Liver (tissue), 8 donors: ENCODE measurements at regions not wholly inside any gene's neighbourhood (a gene's known extent, or its start where the extent isn't known, plus 50 kb on each side); places are given as distances from the start of the nearest gene placed in this dataset.

Experiments used
- DNase-seq: peaks from one replicate; pipeline ENCODE4 v3.0.0-alpha.2; 2017; ENCODE audit warnings: low spot score
- H3K27ac ChIP-seq, 2 donors: one replicate each; pipeline ENCODE4 v1.7.0; 2013; ENCODE audit warnings: inconsistent platforms in 2 of 2, low read length in 2 of 2, control low read depth in 1 of 2, low read depth in 1 of 2, mild to moderate bottlenecking in 1 of 2
- H3K27me3 ChIP-seq, 4 donors: one replicate each; pipeline versions ENCODE4 v1.6.1 to v1.7.0; 2013; ENCODE audit warnings: low read length in 3 of 4, inconsistent platforms in 1 of 4, mild to moderate bottlenecking in 1 of 4, moderate library complexity in 1 of 4; ENCODE audit not compliant: control insufficient read depth in 4 of 4, insufficient read depth in 4 of 4
- H3K36me3 ChIP-seq, 4 donors: one replicate each; pipeline versions ENCODE4 v1.6.1 to v1.7.0; 2013; ENCODE audit warnings: low read length in 3 of 4, mild to moderate bottlenecking in 3 of 4, low read depth in 1 of 4, moderate library complexity in 1 of 4; ENCODE audit not compliant: control insufficient read depth in 4 of 4, insufficient read depth in 3 of 4
- H3K4me1 ChIP-seq, 4 donors: one replicate each; pipeline versions ENCODE4 v1.6.1 to v1.7.0; 2013; ENCODE audit warnings: low read length in 3 of 4, mild to moderate bottlenecking in 3 of 4, moderate library complexity in 1 of 4; ENCODE audit not compliant: control insufficient read depth in 4 of 4, insufficient read depth in 4 of 4
- H3K4me3 ChIP-seq, 3 donors: one replicate each; pipeline versions ENCODE4 v1.6.1 to v1.7.0; 2013; ENCODE audit warnings: low read length in 3 of 3, control low read depth in 1 of 3, low read depth in 1 of 3, mild to moderate bottlenecking in 1 of 3
- H3K9ac ChIP-seq, 2 donors: one replicate each; pipeline ENCODE4 v1.7.0; 2013; ENCODE audit warnings: low read length in 2 of 2, mild to moderate bottlenecking in 2 of 2, moderate library complexity in 2 of 2, control low read depth in 1 of 2, low read depth in 1 of 2
- H3K9me3 ChIP-seq, 4 donors: one replicate each; pipeline versions ENCODE4 v1.6.1 to v1.7.0; 2013; ENCODE audit warnings: low read length in 3 of 4; ENCODE audit not compliant: control insufficient read depth in 4 of 4
- ATF3 ChIP-seq: IDR thresholded peaks from 2 replicates; pipeline ENCODE4 v1.6.1; 2016; ENCODE audit warnings: antibody characterized with exemption
- CTCF ChIP-seq: fragments of 150-350 bp; IDR thresholded peaks from 2 replicates; pipeline ENCODE4 v1.5.1; 2017; ENCODE audit warnings: improper control_type of control experiment, low read depth, low read length; ENCODE audit not compliant: missing input control
- EGR1 ChIP-seq, 2 donors: IDR thresholded peaks; 2 replicates each; pipeline ENCODE4 v1.6.1; 2016 to 2018; ENCODE audit warnings: antibody characterized with exemption in 2 of 2, low read depth in 2 of 2
- FOXA1 ChIP-seq: IDR thresholded peaks from 2 replicates; pipeline ENCODE4 v1.6.1; 2016; ENCODE audit warnings: antibody characterized with exemption
- FOXA2 ChIP-seq: IDR thresholded peaks from 2 replicates; pipeline ENCODE4 v1.6.1; 2016; ENCODE audit warnings: antibody characterized with exemption
- GABPA ChIP-seq, 2 donors: IDR thresholded peaks in 1 of 2; conservative IDR thresholded peaks in 1 of 2; 2 replicates each; pipeline ENCODE4 v1.6.1; 2016; ENCODE audit warnings: antibody characterized with exemption in 2 of 2, mild to moderate bottlenecking in 1 of 2, moderate library complexity in 1 of 2
- JUND ChIP-seq, 2 donors: IDR thresholded peaks; 2 replicates each; pipeline ENCODE4 v1.6.1; 2016; ENCODE audit warnings: antibody characterized with exemption in 2 of 2
- MAX ChIP-seq: IDR thresholded peaks from 2 replicates; pipeline ENCODE4 v1.6.1; 2016; ENCODE audit warnings: antibody characterized with exemption
- NR2F2 ChIP-seq: IDR thresholded peaks from 2 replicates; pipeline ENCODE4 v1.6.1; 2016; ENCODE audit warnings: antibody characterized with exemption
- RAD21 ChIP-seq, 2 donors: IDR thresholded peaks; 2 replicates each; pipeline ENCODE4 v1.6.1; 2016; ENCODE audit warnings: antibody characterized with exemption in 2 of 2, mild to moderate bottlenecking in 2 of 2
- REST ChIP-seq: IDR thresholded peaks from 2 replicates; pipeline ENCODE4 v1.6.1; 2016; ENCODE audit warnings: antibody characterized with exemption, mild to moderate bottlenecking
- SP1 ChIP-seq: IDR thresholded peaks from 2 replicates; pipeline ENCODE4 v1.6.1; 2018; ENCODE audit warnings: antibody characterized with exemption, mild to moderate bottlenecking
- TAF1 ChIP-seq: conservative IDR thresholded peaks from 2 replicates; pipeline ENCODE4 v1.6.1; 2016; ENCODE audit warnings: antibody characterized with exemption, mild to moderate bottlenecking
- WGBS: extraction: QIAGEN DNeasy Blood & Tissue Kit; methylation state at CpG from one replicate; pipeline ENCODE4 v1.1.7; 2013; 5-methylcytosine and 5-hydroxymethylcytosine counted together
- donor health status: healthy.
- donor health status: healthy.
- donor health status: healthy.
- donor health status: healthy.
- donor health status: healthy.

GRCh38 chr20:41848180-41848579, 230.0 kb upstream of the CHD6 start:
- H3K9ac ChIP-seq = no peak overlapping the region
- DNase-seq = no peak
- H3K4me1 ChIP-seq = no peaks in the 10 kb centered on the region
- no peak overlapping the region for H3K4me3 ChIP-seq
- H3K27me3 ChIP-seq = peaks cover 0 to 3% (median 0%) of the 10 kb centered on the region in 4 donors
- H3K9me3 ChIP-seq = peaks cover 0 to 3% (median 0%) of the 10 kb centered on the region in 4 donors
- no peaks in the 10 kb centered on the region for H3K36me3 ChIP-seq
- H3K27ac ChIP-seq = no peak overlapping the region
- no peak for TF ChIP-seq CTCF
- TF ChIP-seq FOXA1 = no peak
- TF ChIP-seq RAD21 (IDR thresholded peaks at IDR 0.05) = peak in 1 of 2 donors; percentile 22
- TF ChIP-seq SP1 = no peak
- WGBS = 62% methylated on average over 3 of the region's 3 CpGs

GRCh38 chr20:41837669-41838224, 219.6 kb upstream of the CHD6 start:
- Histone ChIP-seq H3K4me3 (no peak overlapping the region), H3K27me3 (peaks cover 0 to 5% (median 2%) of the 10 kb centered on the region in 4 donors), H3K9ac (no peak overlapping the region), H3K36me3 (no peaks in the 10 kb centered on the region), H3K9me3 (no peaks in the 10 kb centered on the region), H3K4me1 (no peaks in the 10 kb centered on the region), H3K27ac (no peak overlapping the region)
- WGBS = 42% methylated on average over 3 of the region's 3 CpGs
- TF ChIP-seq REST (no peak), RAD21 (IDR thresholded peaks at IDR 0.05) (no peak), CTCF (no peak), JUND (IDR thresholded peaks at IDR 0.05) (no peak), TAF1 (no peak), ATF3 (no peak), MAX (no peak), FOXA2 (no peak), NR2F2 (no peak), EGR1 (IDR thresholded peaks at IDR 0.05; ENCODE audit: low read depth in 2 of 2) (no peak), GABPA (IDR thresholded peaks at IDR 0.05 in 1 of 2, conservative IDR thresholded peaks at IDR 0.05 in 1 of 2) (no peak), FOXA1 (no peak)
- no peak for DNase-seq
